DMS53 treated with DMSO at 0.1 percent for 48 hours (cell line): ENCODE measurements at regions not wholly inside any gene's neighbourhood (a gene's known extent, or its start where the extent isn't known, plus 50 kb on each side); places are given as distances from the start of the nearest gene placed in this dataset.
"Not testable (repeated sequence)": the region's sequence is repeated elsewhere in the genome, so short reads cannot be mapped to it uniquely, and the experiment has no call there.

ENCODE experiments used
- DNase-seq: peaks from one replicate; lab custom pipeline; 2025; ENCODE audit not compliant: unreplicated experiment; lab: John Stamatoyannopoulos, UW

GRCh38 chr4:86413426-86413825 lies 53.6 kb upstream of the MAPK10 start:
- DNase-seq, result not testable (repeated sequence)

- no peak for DNase-seq
These were observed 54.8 kb upstream of the MAPK10 start for GRCh38 chr4:86414686-86415085.

- DNase-seq, result no peak
These were observed 56.2 kb upstream of the MAPK10 start for GRCh38 chr4:86416081-86416480.

GRCh38 chr4:86421461-86421860 lies 61.6 kb upstream of the MAPK10 start:
- no peak for DNase-seq

- no peak for DNase-seq
These were observed 71.8 kb upstream of the MAPK10 start for GRCh38 chr4:86431543-86432116.

GRCh38 chr4:86432559-86433134 lies 72.8 kb upstream of the MAPK10 start:
- no peak for DNase-seq

- DNase-seq, result no peak
These were observed 79.4 kb upstream of the MAPK10 start for GRCh38 chr4:86439293-86439692.

GRCh38 chr4:86441175-86441936 lies 81.5 kb upstream of the MAPK10 start:
- DNase-seq, result no peak

GRCh38 chr4:86442881-86443280 lies 83.0 kb upstream of the MAPK10 start:
- DNase-seq, result no peak

- DNase-seq, result no peak
These were observed 83.6 kb upstream of the MAPK10 start for GRCh38 chr4:86443495-86443894.

GRCh38 chr4:86446996-86447395 lies 87.1 kb upstream of the MAPK10 start:
- no peak for DNase-seq

- no peak for DNase-seq
These were observed 89.0 kb upstream of the MAPK10 start for GRCh38 chr4:86448871-86449270.

GRCh38 chr4:86449746-86450588 lies 90.1 kb upstream of the MAPK10 start:
- no peak for DNase-seq

- no peak for DNase-seq
These were observed 91.0 kb upstream of the MAPK10 start for GRCh38 chr4:86450861-86451260.

GRCh38 chr4:86451560-86452330 lies 91.9 kb upstream of the MAPK10 start:
- DNase-seq, result no peak

GRCh38 chr4:86452422-86452891 lies 92.6 kb upstream of the MAPK10 start:
- no peak for DNase-seq

- DNase-seq, result no peak
These were observed 93.2 kb upstream of the MAPK10 start for GRCh38 chr4:86452924-86453531.

GRCh38 chr4:86453611-86454072 lies 93.8 kb upstream of the MAPK10 start:
- DNase-seq, result not testable (repeated sequence)

GRCh38 chr4:86461849-86462248 lies 102.0 kb upstream of the MAPK10 start:
- no peak for DNase-seq

- no peak for DNase-seq
These were observed 112.6 kb upstream of the MAPK10 start for GRCh38 chr4:86472377-86473019.
